ENCODE measurements at regions not wholly inside any gene's neighbourhood (a gene's known extent, or its start where the extent isn't known, plus 50 kb on each side); places are given as distances from the start of the nearest gene placed in this dataset.

GRCh38 chr17:70661342-70662222, 492.2 kb downstream of the KCNJ2 start:
- TF ChIP-seq EZH2 (IDR thresholded peaks at IDR 0.05; ENCODE audit: borderline replicate concordance, low read length) (no peak), CTCF (IDR thresholded peaks at IDR 0.05; ENCODE audit: low read length) (no peak)

Data from OCI-LY1 (cell line).